HG02588 (cell line): ENCODE measurements at regions not wholly inside any gene's neighbourhood (a gene's known extent, or its start where the extent isn't known, plus 50 kb on each side); places are given as distances from the start of the nearest gene placed in this dataset.

Experiments
- ATAC-seq: cut with Tn5 transposase; IDR thresholded peaks from one replicate; pipeline ENCODE4 v1.9.1; 2021; ENCODE audit warnings: mild to moderate bottlenecking, moderate library complexity; ENCODE audit not compliant: unreplicated experiment

- ATAC-seq = no peak
Measured at GRCh38 chr2:147384659-147385058, 460.2 kb upstream of the ACVR2A start.

GRCh38 chr2:147382322-147382948 lies 462.4 kb upstream of the ACVR2A start:
- ATAC-seq = no peak

- no peak for ATAC-seq
Measured at GRCh38 chr2:147378403-147378802, 466.4 kb upstream of the ACVR2A start.

GRCh38 chr2:147375073-147375472 lies 469.8 kb upstream of the ACVR2A start:
- no peak for ATAC-seq

GRCh38 chr2:147374423-147374811 lies 470.4 kb upstream of the ACVR2A start:
- no peak for ATAC-seq

GRCh38 chr2:147373800-147374422 lies 470.9 kb upstream of the ACVR2A start:
- no peak for ATAC-seq

- no peak for ATAC-seq
Measured at GRCh38 chr2:147368306-147368705, 476.5 kb upstream of the ACVR2A start.

GRCh38 chr2:147366279-147366678 lies 478.6 kb upstream of the ACVR2A start:
- ATAC-seq = no peak

- no peak for ATAC-seq
Measured at GRCh38 chr2:147365622-147366021, 479.2 kb upstream of the ACVR2A start.

GRCh38 chr2:147364597-147364996 lies 480.2 kb upstream of the ACVR2A start:
- no peak for ATAC-seq

GRCh38 chr2:147363181-147363580 lies 481.6 kb upstream of the ACVR2A start:
- ATAC-seq = no peak

- ATAC-seq = no peak
Measured at GRCh38 chr2:147358375-147358774, 486.5 kb upstream of the ACVR2A start.

- no peak for ATAC-seq
Measured at GRCh38 chr2:147356157-147356556, 488.7 kb upstream of the ACVR2A start.

GRCh38 chr2:147355706-147356105 lies 489.1 kb upstream of the ACVR2A start:
- ATAC-seq = no peak

GRCh38 chr2:147353072-147353381 lies 491.8 kb upstream of the ACVR2A start:
- ATAC-seq = no peak

- no peak for ATAC-seq
Measured at GRCh38 chr2:147352264-147353071, 492.4 kb upstream of the ACVR2A start.

- no peak for ATAC-seq
Measured at GRCh38 chr2:147351784-147352183, 493.0 kb upstream of the ACVR2A start.

GRCh38 chr2:147348931-147349555 lies 495.8 kb upstream of the ACVR2A start:
- no peak for ATAC-seq

GRCh38 chr2:147346142-147346541 lies 498.7 kb upstream of the ACVR2A start:
- ATAC-seq = no peak

GRCh38 chr2:147345246-147345645 lies 499.6 kb upstream of the ACVR2A start:
- ATAC-seq = no peak

GRCh38 chr2:147342329-147342728 lies 502.5 kb upstream of the ACVR2A start:
- ATAC-seq = no peak
